MM.1S (cell line): ENCODE measurements at regions not wholly inside any gene's neighbourhood (a gene's known extent, or its start where the extent isn't known, plus 50 kb on each side); places are given as distances from the start of the nearest gene placed in this dataset.

Source experiments
- EZH2 ChIP-seq: fragments of 300-600 bp; sonication (generic); optimal IDR thresholded peaks from 2 replicates; pipeline ENCODE3; 2017; ENCODE audit warnings: low read depth, mild to moderate bottlenecking, antibody characterized with exemption, low read length, mixed read lengths
- EZH2phosphoT487 ChIP-seq: fragments of 300-600 bp; sonication (generic); IDR thresholded peaks from 2 replicates; pipeline ENCODE4 v1.6.1; 2018; ENCODE audit warnings: antibody characterized with exemption, low read length
- TF ChIP-seq, protein P1 (sequence below): fragments of 300-600 bp; sonication (generic); IDR thresholded peaks from 2 replicates; pipeline ENCODE4 v1.5.1; 2016; ENCODE audit warnings: antibody characterized with exemption, low read length, mixed read lengths

DNA sequence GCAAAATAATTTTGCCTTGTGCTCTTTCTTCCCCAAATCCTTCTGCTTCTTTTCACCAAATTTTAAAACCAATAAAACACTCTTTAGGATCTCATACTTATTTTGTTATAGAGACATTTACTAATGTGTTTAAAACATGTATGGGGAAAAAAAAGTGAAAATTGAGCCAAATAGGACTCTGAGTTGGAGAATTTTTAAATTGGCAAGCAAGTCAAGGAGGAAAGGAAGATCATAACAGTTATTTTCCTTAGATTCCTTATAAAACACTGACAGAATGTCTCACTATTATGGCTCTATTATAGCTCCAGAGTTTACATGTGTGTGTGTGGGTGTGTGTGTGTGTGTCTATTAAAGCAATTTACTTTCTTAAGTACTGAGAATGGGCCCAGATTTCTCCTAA, 220.5 kb downstream of the SLC6A15 start:
- TF ChIP-seq, protein P1, sequence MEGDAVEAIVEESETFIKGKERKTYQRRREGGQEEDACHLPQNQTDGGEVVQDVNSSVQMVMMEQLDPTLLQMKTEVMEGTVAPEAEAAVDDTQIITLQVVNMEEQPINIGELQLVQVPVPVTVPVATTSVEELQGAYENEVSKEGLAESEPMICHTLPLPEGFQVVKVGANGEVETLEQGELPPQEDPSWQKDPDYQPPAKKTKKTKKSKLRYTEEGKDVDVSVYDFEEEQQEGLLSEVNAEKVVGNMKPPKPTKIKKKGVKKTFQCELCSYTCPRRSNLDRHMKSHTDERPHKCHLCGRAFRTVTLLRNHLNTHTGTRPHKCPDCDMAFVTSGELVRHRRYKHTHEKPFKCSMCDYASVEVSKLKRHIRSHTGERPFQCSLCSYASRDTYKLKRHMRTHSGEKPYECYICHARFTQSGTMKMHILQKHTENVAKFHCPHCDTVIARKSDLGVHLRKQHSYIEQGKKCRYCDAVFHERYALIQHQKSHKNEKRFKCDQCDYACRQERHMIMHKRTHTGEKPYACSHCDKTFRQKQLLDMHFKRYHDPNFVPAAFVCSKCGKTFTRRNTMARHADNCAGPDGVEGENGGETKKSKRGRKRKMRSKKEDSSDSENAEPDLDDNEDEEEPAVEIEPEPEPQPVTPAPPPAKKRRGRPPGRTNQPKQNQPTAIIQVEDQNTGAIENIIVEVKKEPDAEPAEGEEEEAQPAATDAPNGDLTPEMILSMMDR = no peak
- TF ChIP-seq EZH2 (no peak), EZH2phosphoT487 (no peak)
